B cell (primary cell): ENCODE measurements at regions not wholly inside any gene's neighbourhood (a gene's known extent, or its start where the extent isn't known, plus 50 kb on each side); places are given as distances from the start of the nearest gene placed in this dataset.

Experiments
- ATAC-seq: fragments of 200-7000 bp; cut with Tn5 transposase; one replicate; pipeline ENCODE4 v1.10.0; 2021; ENCODE audit warnings: low read depth, mild to moderate bottlenecking, moderate number of reproducible peaks, moderate library complexity
- CTCF ChIA-PET: fragments of 350-600 bp; sonication (Branson Sonifier 250); formaldehyde crosslinking; loops from one replicate; lab custom pipeline; 2021; ENCODE audit warnings: antibody characterized with exemption, inconsistent platforms; lab: Charles Lee
- POLR2A ChIA-PET: fragments of 350-600 bp; sonication (Branson Sonifier 250); formaldehyde crosslinking; loops from one replicate; lab custom pipeline; 2021; ENCODE audit warnings: antibody characterized with exemption; lab: Charles Lee
- DNase-seq: peaks from one replicate; pipeline ENCODE4 v3.0.0; 2013
- H2AFZ ChIP-seq: 2 replicates; pipeline ENCODE4 v1.6.1; 2012; ENCODE audit warnings: mild to moderate bottlenecking, low read depth, low read length; ENCODE audit not compliant: insufficient read depth, poor library complexity, severe bottlenecking
- H3K27ac ChIP-seq, 2 donors: 1 replicate in 1 of 2; 2 replicates in 1 of 2; pipeline ENCODE4 v1.5.1; 2012 to 2013; ENCODE audit warnings: low read length in 2 of 2, mild to moderate bottlenecking in 2 of 2, moderate library complexity in 1 of 2
- H3K27me3 ChIP-seq, 4 experiments: fragments of 200-600 bp in 1 of 4; sonication (generic) in 1 of 4; replicated peaks in 1 of 4; 1 replicate in 2 of 4; 2 replicates in 2 of 4; pipeline versions ENCODE4 v1.6.1 to v1.7.0; 2013 to 2016; ENCODE audit warnings: low read length in 3 of 4, mild to moderate bottlenecking in 2 of 4, mixed read lengths in 1 of 4, moderate library complexity in 1 of 4; ENCODE audit not compliant: insufficient read depth in 4 of 4, control insufficient read depth in 3 of 4; ENCODE audit errors: control extremely low read depth in 1 of 4
- H3K36me3 ChIP-seq, 2 experiments: replicated peaks in 1 of 2; 1 replicate in 1 of 2; 2 replicates in 1 of 2; pipeline versions ENCODE4 v1.6.1 to v1.7.1; 2013; ENCODE audit warnings: low read length in 1 of 2; ENCODE audit not compliant: insufficient read depth in 2 of 2, control insufficient read depth in 1 of 2; ENCODE audit errors: control extremely low read depth in 1 of 2, extremely low read depth in 1 of 2
- H3K4me1 ChIP-seq, 2 donors: fragments of 200-600 bp in 1 of 2; sonication (generic) in 1 of 2; 1 replicate in 1 of 2; 2 replicates in 1 of 2; pipeline versions ENCODE4 v1.5.1 to v1.6.1; 2013 to 2017; ENCODE audit warnings: low read length in 2 of 2; ENCODE audit not compliant: control insufficient read depth in 2 of 2, insufficient read depth in 2 of 2
- H3K4me2 ChIP-seq: replicated peaks from 2 replicates; pipeline ENCODE3; 2012; ENCODE audit warnings: mild to moderate bottlenecking, low read depth, low read length; ENCODE audit not compliant: poor library complexity, severe bottlenecking
- H3K4me3 ChIP-seq, 5 experiments: fragments of 200-600 bp in 1 of 5; sonication (generic) in 1 of 5; 1 replicate in 3 of 5; 2 replicates in 2 of 5; pipeline versions ENCODE4 v1.5.1 to v1.7.0; 2011 to 2016; ENCODE audit warnings: low read length in 4 of 5, mild to moderate bottlenecking in 4 of 5, low read depth in 2 of 5, control low read depth in 1 of 5, moderate library complexity in 1 of 5; ENCODE audit not compliant: insufficient read depth in 1 of 5; ENCODE audit errors: control extremely low read depth in 1 of 5, extremely low read depth in 1 of 5
- H3K79me2 ChIP-seq: fragments of 200-600 bp; sonication (generic); one replicate; pipeline ENCODE4 v1.6.0; 2016; ENCODE audit warnings: low read length; ENCODE audit not compliant: control insufficient read depth, insufficient read depth
- H3K9ac ChIP-seq: fragments of 200-600 bp; sonication (generic); 2 replicates; pipeline ENCODE4 v1.6.1; 2017; ENCODE audit warnings: mild to moderate bottlenecking, low read length, moderate library complexity
- H3K9me3 ChIP-seq, 3 donors: one replicate each; pipeline versions ENCODE4 v1.6.1 to v1.7.1; 2013; ENCODE audit warnings: low read length in 2 of 3; ENCODE audit not compliant: control insufficient read depth in 2 of 3, insufficient read depth in 1 of 3; ENCODE audit errors: control extremely low read depth in 1 of 3
- H4K20me1 ChIP-seq: 2 replicates; pipeline ENCODE4 v1.6.0; 2012; ENCODE audit warnings: mild to moderate bottlenecking, low read length; ENCODE audit not compliant: insufficient read depth, control insufficient read depth, poor library complexity, severe bottlenecking
- H3K27ac Mint-ChIP-seq: one replicate; pipeline ENCODE4 v1.8.0; 2021; ENCODE audit warnings: mixed read lengths
- H3K27me3 Mint-ChIP-seq: one replicate; pipeline ENCODE4 v1.8.0; 2021; ENCODE audit warnings: mixed read lengths
- H3K4me1 Mint-ChIP-seq: one replicate; pipeline ENCODE4 v1.8.0; 2021; ENCODE audit warnings: mixed read lengths
- H3K4me3 Mint-ChIP-seq: one replicate; pipeline ENCODE4 v1.8.0; 2021; ENCODE audit warnings: mixed read lengths
- H3K9me3 Mint-ChIP-seq: one replicate; pipeline ENCODE4 v1.8.0; 2022; ENCODE audit warnings: mixed read lengths; ENCODE audit not compliant: insufficient read depth
- EZH2 ChIP-seq: IDR thresholded peaks from 2 replicates; pipeline ENCODE4 v1.6.1; 2012; ENCODE audit warnings: borderline replicate concordance, low read depth, mild to moderate bottlenecking, moderate library complexity, low read length; ENCODE audit not compliant: insufficient read depth, poor library complexity, severe bottlenecking
- WGBS: methylation state at CpG from one replicate; pipeline ENCODE4 v1.1.5; 2013; ENCODE audit warnings: missing lambda C conversion rate; ENCODE audit not compliant: insufficient coverage; 5-methylcytosine and 5-hydroxymethylcytosine counted together
- intact Hi-C: fragments of 100-400 bp; cut with micrococcal nuclease; formaldehyde crosslinking; loops from one replicate; pipeline ENCODE4 v1.10.0; 2022
- TF ChIP-seq, protein P1 (sequence below): fragments of 200-600 bp; IDR thresholded peaks from one replicate; pipeline ENCODE4 v1.8.0; 2022; ENCODE audit warnings: antibody characterized with exemption, mild to moderate bottlenecking

DNA sequence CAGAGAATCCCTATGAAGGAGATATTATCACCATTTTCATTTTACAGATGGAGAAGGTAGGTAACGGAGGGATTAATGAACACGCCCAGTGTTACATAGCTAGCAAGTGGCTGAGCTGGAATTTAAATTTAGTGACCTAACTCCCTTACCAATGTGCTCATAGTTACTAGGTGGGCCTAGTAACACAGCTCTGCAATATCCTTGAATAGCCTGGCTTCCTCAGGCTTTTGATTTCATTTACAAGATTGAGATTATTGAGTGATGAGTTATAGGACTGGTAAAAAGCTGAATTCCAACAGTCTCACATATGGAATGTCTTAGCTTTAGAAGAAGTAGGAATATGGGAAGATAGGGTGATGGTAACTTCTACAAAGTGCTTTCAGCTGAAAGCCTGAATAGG lies 336.3 kb upstream of the KIF2A start:
- Histone ChIP-seq H3K9ac (no peak overlapping the region), H3K27ac (no peak overlapping the region), H3K79me2 (no peaks in the 10 kb centered on the region), H3K27me3 (no peaks in the 10 kb centered on the region), H3K36me3 (no peaks in the 10 kb centered on the region), H4K20me1 (no peaks in the 10 kb centered on the region), H3K4me2 (no peak overlapping the region), H2AFZ (no peak overlapping the region), H3K9me3 (no peaks in the 10 kb centered on the region), H3K4me1 (no peaks in the 10 kb centered on the region), H3K4me3 (no peak overlapping the region)
- no peak overlapping the region for H3K27ac Mint-ChIP-seq
- TF ChIP-seq, protein P1, sequence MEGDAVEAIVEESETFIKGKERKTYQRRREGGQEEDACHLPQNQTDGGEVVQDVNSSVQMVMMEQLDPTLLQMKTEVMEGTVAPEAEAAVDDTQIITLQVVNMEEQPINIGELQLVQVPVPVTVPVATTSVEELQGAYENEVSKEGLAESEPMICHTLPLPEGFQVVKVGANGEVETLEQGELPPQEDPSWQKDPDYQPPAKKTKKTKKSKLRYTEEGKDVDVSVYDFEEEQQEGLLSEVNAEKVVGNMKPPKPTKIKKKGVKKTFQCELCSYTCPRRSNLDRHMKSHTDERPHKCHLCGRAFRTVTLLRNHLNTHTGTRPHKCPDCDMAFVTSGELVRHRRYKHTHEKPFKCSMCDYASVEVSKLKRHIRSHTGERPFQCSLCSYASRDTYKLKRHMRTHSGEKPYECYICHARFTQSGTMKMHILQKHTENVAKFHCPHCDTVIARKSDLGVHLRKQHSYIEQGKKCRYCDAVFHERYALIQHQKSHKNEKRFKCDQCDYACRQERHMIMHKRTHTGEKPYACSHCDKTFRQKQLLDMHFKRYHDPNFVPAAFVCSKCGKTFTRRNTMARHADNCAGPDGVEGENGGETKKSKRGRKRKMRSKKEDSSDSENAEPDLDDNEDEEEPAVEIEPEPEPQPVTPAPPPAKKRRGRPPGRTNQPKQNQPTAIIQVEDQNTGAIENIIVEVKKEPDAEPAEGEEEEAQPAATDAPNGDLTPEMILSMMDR, result no peak
- TF ChIP-seq EZH2, result no peak
- no peak overlapping the region for H3K4me3 Mint-ChIP-seq
- H3K27me3 Mint-ChIP-seq, result peaks cover 16% of the 10 kb centered on the region
- ChIA-PET POLR2A (no interaction called here), CTCF (no interaction called here)
- intact Hi-C loops, result no loop called here
- H3K4me1 Mint-ChIP-seq, result no peaks in the 10 kb centered on the region
- WGBS, result no CpG with 5 or more reads among the region's 2 CpGs
- no peak for ATAC-seq
- no peaks in the 10 kb centered on the region for H3K9me3 Mint-ChIP-seq
- no peak for DNase-seq

DNA sequence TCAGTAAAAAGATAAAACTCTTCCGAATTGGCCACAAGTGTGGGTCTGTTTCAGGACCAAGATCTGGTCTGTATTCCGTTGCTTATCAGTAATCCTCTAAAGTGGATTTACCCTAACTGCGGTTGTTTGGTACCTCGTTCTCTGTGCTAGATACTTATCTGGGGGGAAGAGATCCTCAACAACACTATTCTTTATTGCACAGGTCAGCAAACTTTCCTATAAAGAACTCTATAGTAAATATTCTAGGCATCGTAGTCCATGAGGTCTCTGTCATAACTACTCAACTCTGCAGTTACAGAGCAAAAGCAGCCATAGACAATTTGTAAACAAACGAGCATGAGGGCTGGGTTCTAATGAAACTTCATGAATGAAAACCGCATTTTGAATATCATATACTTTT lies 335.8 kb upstream of the KIF2A start:
- no peaks in the 10 kb centered on the region for H3K9me3 Mint-ChIP-seq
- ChIA-PET CTCF (no interaction called here), POLR2A (no interaction called here)
- DNase-seq, result no peak
- Histone ChIP-seq H3K4me1 (no peaks in the 10 kb centered on the region), H3K4me2 (no peak overlapping the region), H4K20me1 (no peaks in the 10 kb centered on the region), H3K9me3 (no peaks in the 10 kb centered on the region), H3K27me3 (no peaks in the 10 kb centered on the region), H3K4me3 (no peak overlapping the region), H3K27ac (no peak overlapping the region), H3K9ac (no peak overlapping the region), H2AFZ (no peak overlapping the region), H3K79me2 (no peaks in the 10 kb centered on the region), H3K36me3 (no peaks in the 10 kb centered on the region)
- H3K27me3 Mint-ChIP-seq, result peaks cover 16% of the 10 kb centered on the region
- no peak overlapping the region for H3K27ac Mint-ChIP-seq
- no peaks in the 10 kb centered on the region for H3K4me1 Mint-ChIP-seq
- ATAC-seq, result no peak
- H3K4me3 Mint-ChIP-seq, result no peak overlapping the region
- no peak for TF ChIP-seq EZH2
- TF ChIP-seq, protein P1, result no peak
- intact Hi-C loops, result no loop called here
- WGBS, result 100% methylated on average over 1 of the region's 7 CpGs
